ENCODE measurements at regions not wholly inside any gene's neighbourhood (a gene's known extent, or its start where the extent isn't known, plus 50 kb on each side); places are given as distances from the start of the nearest gene placed in this dataset.
"Not testable (repeated sequence)": the region's sequence is repeated elsewhere in the genome, so short reads cannot be mapped to it uniquely, and the experiment has no call there.

DNA sequence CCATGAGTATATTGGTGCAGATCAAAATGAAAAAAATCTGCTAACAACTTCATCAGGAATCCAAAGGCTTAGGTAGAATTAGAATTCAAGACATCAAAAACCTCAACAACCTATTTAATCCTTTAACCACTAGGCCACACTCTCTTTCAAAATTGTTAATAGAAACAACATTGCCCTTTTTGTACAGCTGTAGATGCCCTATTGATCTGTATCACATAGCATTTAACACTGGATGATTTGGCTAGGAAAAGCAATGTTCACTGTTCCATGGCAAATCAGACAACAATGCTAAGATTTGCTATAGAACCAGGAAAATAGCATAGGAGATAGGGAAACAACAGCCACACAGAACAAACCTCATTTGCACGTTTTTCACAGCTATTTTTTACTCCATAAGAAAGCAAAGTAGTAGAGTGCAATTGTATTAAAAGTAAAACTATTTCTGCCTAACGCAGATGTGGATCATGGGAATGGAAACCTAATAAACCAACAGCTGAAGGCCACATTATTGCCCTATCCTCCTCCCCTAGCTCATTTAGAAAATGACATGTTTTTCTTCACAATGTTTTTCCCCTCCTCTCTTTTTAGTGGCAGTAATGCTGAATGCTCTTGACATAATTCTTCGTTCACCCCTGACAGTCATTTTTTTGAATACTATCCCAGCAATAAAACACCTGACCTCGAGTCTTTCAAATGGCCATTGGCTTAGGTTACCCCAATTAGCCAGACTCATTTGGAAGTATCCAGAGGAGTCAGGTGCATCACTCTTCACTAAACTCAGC lies 373.0 kb upstream of the CCNH start:
- no peak for DNase-seq (ENCODE audit: low read depth in 2 of 2)

DNA sequence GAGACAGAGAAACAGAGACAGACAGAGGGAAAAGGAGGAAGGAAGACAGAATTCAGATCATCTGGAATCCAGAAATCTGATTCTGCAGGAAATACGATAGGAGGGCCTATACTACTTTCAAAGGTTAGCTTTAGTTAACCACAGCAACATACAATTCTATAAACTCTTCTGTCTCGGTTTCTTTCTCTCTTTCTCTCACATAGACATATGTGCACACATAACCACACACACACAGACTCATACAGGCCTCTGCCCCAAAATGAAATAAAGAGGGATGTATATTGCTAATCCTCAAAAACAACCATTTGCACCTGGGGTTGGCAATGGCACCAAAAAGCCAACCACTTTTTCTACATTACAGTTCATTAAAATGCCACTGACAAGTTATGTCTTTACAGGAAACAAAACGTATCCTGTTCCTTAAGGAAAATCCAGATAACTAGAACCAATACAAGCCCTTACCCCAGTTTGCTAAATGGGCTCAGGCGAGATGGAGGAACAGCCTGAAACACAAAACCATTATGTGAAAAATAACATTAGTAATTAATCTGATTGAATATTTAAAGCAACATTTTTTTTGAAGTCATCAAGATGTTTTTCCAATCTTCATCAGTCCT lies 372.3 kb upstream of the CCNH start:
- no peak for DNase-seq (ENCODE audit: low read depth in 2 of 2)

- DNase-seq (ENCODE audit: low read depth in 2 of 2) = no peak
Observed at GRCh38 chr5:87784311-87784710, 371.6 kb upstream of the CCNH start.

DNA sequence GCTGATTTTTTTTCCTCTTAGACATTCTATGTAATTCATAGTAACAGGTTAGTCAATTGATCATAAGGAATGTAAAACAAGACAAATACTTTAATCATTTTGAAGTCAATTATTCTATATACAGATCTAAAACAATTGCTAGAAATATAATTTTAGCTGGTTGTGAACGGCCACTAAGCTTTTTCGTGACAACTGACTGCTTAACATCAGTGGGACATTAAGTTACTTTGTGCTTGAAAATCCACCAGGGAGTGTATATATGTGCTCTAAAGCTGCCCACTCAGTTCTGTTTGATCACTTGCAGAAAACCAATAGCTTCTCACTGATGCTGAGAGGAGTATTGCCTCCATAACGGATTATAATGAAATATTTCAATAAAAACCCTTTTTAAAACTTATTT lies 370.2 kb upstream of the CCNH start:
- no peak for DNase-seq (ENCODE audit: low read depth in 2 of 2)

GRCh38 chr5:87781976-87782375 lies 369.2 kb upstream of the CCNH start:
- DNase-seq (ENCODE audit: low read depth in 2 of 2) = no peak

DNA sequence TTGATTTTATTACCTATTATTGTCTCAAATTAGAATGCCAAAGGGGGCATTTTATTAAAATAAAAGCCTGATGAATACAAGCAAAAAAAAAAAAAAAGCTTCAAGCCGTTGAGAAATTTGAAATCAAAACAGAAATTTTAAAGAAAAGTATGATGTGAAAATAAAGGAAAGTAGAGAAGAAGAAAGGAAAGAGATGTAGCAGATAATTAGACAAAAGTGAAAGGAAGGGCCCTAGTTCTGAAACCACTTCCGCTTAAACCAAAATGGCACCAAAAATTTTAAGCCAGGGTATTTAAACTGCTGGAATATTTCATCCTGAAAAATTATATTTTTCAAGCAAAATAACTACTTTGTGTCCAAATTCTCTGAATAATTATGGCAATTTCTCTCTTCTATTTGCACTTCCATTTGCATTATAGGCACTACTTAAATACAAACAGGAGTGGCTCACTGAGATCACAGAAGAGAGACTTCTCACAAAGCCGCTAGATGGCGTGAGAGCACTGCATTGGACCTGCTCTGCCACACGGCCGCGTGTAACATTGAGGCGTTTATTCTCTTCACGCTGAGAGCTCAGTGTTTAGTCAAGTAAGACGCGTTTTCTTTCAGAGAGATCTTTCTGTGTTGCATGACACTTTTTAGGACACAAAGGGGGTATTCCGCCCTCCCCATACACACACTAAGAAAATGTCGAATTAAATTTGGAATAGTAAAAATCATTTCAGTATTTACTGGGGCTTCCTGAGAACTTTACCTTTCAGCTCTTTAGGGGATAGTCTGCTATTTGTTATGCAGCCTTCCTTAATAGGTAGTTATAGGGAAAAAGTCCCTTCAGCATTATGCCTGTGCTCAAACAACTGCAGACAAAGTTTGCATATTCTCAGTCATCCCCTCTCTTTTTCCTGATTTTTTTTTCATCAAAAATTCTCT lies 368.4 kb upstream of the CCNH start:
- peak; percentile 56 to 62 for DNase-seq (ENCODE audit: low read depth in 2 of 2)

DNA sequence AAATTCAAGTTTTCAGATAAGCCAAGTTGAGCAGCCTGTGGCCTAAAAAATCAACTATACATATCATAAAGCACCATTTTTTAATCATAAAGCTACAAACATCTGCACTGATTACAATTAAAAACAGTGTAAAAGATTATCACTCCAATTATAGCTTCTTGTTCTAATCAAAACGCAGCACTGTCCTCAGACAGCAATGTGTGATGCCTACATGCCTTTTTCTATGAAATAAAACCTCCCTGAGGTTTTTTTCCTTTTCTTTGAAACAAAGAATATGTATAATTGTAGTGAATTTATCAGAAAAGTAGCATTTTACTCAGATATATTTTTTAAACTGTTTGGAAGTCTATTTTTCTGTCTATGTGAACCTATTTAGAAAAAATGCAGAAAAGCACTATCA lies 366.1 kb upstream of the CCNH start:
- no peak for DNase-seq (ENCODE audit: low read depth in 2 of 2)

DNA sequence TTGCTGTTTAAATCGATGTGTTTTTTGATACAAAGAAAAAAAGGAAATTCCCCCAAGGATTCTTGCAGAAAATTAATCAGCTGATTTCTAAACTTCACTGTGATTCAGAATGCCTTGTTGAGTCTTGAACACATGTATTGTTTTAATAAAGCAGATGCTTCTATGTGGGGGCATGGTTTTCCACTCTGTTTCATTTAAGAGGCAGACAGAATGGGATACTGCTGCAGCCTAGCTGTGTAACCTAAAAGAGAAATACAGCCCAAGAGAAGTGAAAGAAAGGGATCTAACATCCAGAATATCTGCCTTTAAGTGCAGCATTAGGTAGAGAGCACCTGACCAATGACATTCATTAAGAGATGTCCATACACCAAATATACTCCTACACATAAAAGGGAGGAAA lies 365.1 kb upstream of the CCNH start:
- DNase-seq (ENCODE audit: low read depth in 2 of 2) = no peak

GRCh38 chr5:87776785-87777184 lies 364.1 kb upstream of the CCNH start:
- DNase-seq (ENCODE audit: low read depth in 2 of 2) = no peak

DNA sequence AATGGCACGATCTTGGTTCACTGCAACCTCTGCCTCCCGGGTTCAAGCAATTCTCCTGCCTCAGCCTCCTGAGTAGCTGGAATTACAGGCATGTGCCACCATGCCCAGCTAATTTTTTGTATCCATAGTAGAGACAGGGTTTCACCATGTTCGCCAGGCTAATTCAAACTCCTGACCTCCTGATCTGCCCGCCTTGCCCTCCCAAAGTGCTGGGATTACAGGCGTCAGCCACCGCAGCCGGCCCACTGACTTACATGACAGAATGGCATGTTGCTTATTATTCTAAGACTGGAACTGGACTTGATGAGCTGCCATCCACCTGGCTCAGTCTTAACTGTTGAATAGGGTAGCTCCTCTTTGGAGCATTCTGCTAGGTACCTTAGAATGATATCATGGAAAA lies 363.6 kb upstream of the CCNH start:
- DNase-seq (ENCODE audit: low read depth in 2 of 2) = not testable (repeated sequence)

GRCh38 chr5:87775228-87775627 lies 362.5 kb upstream of the CCNH start:
- DNase-seq (ENCODE audit: low read depth in 2 of 2) = no peak

- no peak for DNase-seq (ENCODE audit: low read depth in 2 of 2)
Observed at GRCh38 chr5:87774804-87775203, 362.1 kb upstream of the CCNH start.

DNA sequence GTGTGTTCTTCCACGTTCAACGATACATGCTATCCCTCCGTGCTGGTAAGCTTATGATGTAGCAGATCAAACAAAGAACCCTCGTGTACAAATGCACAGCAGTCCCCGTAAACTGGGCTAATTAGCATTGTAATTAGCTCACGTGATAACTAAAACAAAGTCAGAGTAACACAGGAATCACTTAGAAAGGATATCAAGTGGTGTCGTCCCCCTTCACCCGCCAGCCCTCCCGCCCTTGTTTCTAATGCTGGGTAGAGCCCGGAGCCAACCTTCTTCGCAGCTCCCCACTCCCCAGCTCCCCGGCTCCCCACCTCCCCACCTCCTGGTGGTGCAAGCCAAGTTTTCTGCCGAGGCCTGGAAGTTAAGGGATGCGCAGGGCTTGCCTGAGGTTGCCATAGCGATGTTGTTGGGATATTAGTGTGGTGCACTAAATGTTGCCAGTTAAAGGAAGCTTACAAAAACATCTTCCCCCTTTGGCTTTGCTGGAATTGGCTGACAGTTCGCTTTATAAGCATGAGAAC lies 357.9 kb upstream of the CCNH start:
- DNase-seq (ENCODE audit: low read depth in 2 of 2) = no peak

DNA sequence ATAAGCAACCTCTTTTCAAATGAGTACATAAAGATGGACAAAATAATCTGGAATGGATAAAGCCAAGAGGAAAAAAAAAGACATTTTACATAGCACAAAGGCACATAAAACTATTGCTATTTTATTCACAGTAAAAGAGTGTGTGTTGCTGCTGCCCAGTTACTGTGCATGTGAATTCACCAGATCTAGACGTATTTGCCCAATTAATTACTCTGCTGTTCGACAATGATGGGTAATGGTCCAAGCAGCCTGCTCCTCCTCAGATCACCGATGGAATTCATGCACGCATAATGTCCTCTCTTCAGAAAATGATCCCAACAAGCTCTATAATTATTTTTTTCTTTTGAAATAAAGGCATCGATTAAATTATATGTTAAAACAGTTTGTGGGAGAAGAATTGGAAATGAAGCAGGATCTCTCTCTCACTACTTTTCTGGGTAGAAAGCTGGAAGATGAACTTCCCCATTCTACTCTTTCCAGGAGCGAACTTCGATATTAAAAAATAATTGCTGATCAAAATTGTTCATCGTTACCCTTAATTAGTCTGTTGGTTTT lies 357.4 kb upstream of the CCNH start:
- DNase-seq (ENCODE audit: low read depth in 2 of 2) = no peak

- DNase-seq (ENCODE audit: low read depth in 2 of 2) = no peak
Observed at GRCh38 chr5:87769157-87769556, 356.4 kb upstream of the CCNH start.

GRCh38 chr5:87768190-87768589 lies 355.5 kb upstream of the CCNH start:
- no peak for DNase-seq (ENCODE audit: low read depth in 2 of 2)

DNA sequence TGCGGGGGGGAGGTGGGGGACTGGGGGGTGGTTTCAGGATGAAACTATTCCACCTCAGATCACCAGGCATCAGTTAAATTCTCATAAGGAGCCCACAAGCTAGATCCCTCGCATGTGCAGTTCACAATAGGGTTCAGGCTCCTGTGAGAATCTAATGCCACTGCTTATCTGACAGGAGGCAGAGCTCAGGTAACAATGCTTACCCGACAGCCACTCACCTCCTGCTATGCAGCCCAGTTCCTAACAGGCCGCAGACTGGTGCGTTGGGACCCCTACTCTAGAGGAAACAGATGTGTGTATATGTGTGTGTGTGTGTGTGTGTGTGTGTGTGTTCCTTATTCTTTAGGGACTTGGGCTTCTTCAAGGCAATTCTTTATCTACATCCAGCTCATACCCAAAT lies 352.3 kb upstream of the CCNH start:
- no peak for DNase-seq (ENCODE audit: low read depth in 2 of 2)

- DNase-seq (ENCODE audit: low read depth in 2 of 2) = no peak
Observed at GRCh38 chr5:87762631-87763030, 349.9 kb upstream of the CCNH start.

GRCh38 chr5:87756951-87757350 lies 344.2 kb upstream of the CCNH start:
- no peak for DNase-seq (ENCODE audit: low read depth in 2 of 2)

DNA sequence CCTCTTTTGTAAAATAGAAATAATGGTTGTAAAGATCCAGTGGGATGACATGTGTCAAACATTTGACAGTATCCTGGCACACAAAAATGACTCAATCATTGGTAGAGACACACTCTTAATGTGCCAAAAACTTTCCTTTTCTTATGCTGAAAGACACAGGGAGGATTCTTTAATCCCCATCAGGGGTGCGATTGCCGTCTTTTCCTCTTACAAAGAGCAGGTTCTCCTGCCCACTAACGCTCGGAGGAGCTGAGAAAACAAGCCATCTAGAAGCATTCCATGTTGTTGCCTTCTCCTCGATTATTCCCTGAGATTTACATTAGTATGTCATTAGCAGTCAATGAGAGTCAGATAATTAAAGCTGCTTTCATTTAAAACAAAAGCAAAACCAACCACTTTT lies 342.6 kb upstream of the CCNH start:
- DNase-seq (ENCODE audit: low read depth in 2 of 2) = no peak

GRCh38 chr5:87754009-87754757 lies 341.5 kb upstream of the CCNH start:
- DNase-seq (ENCODE audit: low read depth in 2 of 2) = no peak

All from stimulated activated CD4-positive, alpha-beta T cell treated with anti-CD3 and anti-CD28 coated beads, Interleukin-15, amount 100 ng/mL, for 48 hours (primary cell).